IMR-90 (cell line): ENCODE measurements at regions not wholly inside any gene's neighbourhood (a gene's known extent, or its start where the extent isn't known, plus 50 kb on each side); places are given as distances from the start of the nearest gene placed in this dataset.

ENCODE experiments used
- CHD1 ChIP-seq: IDR thresholded peaks from 2 replicates; pipeline ENCODE4 v1.6.1; 2012; ENCODE audit warnings: low read depth, low read length, improper control_type of control experiment
- CTCF ChIP-seq: conservative IDR thresholded peaks from 2 replicates; pipeline ENCODE4 v1.5.1; 2012; ENCODE audit warnings: mild to moderate bottlenecking, low read depth, low read length, improper control_type of control experiment
- MAZ ChIP-seq: IDR thresholded peaks from 2 replicates; pipeline ENCODE4 v1.6.1; 2012; ENCODE audit warnings: low read depth, mild to moderate bottlenecking, low read length, improper control_type of control experiment, moderate library complexity, borderline replicate concordance
- POLR2A ChIP-seq: IDR thresholded peaks from 2 replicates; pipeline ENCODE4 v1.6.1; 2012; ENCODE audit warnings: mild to moderate bottlenecking, low read depth, low read length
- RAD21 ChIP-seq: IDR thresholded peaks from 2 replicates; pipeline ENCODE4 v1.6.1; 2012; ENCODE audit warnings: low read length, improper control_type of control experiment

GRCh38 chr10:4079803-4080202, 294.8 kb upstream of the KLF6 start:
- TF ChIP-seq RAD21 (no peak), POLR2A (no peak), MAZ (no peak), CTCF (no peak), CHD1 (no peak)
